ENCODE measurements at regions not wholly inside any gene's neighbourhood (a gene's known extent, or its start where the extent isn't known, plus 50 kb on each side); places are given as distances from the start of the nearest gene placed in this dataset.

DNA sequence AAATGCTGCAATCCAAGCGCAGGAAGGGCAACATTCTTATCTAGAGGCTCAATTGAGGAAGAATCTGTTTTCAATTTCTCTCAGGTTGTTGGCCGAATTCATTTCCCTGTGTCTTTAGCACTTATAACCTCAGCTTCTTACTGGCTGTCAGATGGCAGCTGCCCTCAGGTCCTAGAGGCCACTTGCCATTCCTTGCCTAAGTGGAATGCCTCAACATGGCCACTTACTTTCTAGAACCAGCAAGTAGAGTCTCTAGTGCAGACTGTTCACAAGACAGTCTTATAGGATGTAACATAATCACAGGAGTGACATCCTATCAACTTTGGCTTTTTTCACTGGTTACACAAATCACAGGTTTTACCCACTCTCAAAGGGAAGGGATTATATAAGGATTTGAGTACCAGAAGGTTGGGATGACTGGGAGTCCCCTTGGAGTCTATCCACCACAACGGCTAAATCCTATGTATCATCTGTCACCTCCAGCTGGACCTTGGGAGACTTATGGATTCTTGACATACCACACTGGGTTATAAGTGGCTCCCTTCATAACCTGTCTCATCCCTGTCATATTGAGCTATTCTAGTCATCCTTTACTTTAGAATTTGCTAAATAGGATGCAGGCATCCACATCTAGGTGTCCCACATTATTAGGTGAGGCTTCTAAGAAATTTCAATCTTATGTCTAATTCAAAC is 297.9 kb upstream of the CTSO start:
- TF ChIP-seq, protein P1, sequence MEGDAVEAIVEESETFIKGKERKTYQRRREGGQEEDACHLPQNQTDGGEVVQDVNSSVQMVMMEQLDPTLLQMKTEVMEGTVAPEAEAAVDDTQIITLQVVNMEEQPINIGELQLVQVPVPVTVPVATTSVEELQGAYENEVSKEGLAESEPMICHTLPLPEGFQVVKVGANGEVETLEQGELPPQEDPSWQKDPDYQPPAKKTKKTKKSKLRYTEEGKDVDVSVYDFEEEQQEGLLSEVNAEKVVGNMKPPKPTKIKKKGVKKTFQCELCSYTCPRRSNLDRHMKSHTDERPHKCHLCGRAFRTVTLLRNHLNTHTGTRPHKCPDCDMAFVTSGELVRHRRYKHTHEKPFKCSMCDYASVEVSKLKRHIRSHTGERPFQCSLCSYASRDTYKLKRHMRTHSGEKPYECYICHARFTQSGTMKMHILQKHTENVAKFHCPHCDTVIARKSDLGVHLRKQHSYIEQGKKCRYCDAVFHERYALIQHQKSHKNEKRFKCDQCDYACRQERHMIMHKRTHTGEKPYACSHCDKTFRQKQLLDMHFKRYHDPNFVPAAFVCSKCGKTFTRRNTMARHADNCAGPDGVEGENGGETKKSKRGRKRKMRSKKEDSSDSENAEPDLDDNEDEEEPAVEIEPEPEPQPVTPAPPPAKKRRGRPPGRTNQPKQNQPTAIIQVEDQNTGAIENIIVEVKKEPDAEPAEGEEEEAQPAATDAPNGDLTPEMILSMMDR (IDR thresholded peaks at IDR 0.05): no peak
- no peak for TF ChIP-seq EP300 (IDR thresholded peaks at IDR 0.05)
- no peak for TF ChIP-seq POLR2A (IDR thresholded peaks at IDR 0.05)
- TF ChIP-seq POLR2AphosphoS5 (IDR thresholded peaks at IDR 0.05): no peak

All from gastroesophageal sphincter (tissue), 3 donors.